ENCODE measurements at regions not wholly inside any gene's neighbourhood (a gene's known extent, or its start where the extent isn't known, plus 50 kb on each side); places are given as distances from the start of the nearest gene placed in this dataset.

GRCh38 chr21:38610623-38611251 lies 112.5 kb upstream of the ERG start:
- no TSS peak for BruUV-seq (replicated peaks)
- H3K9me3 ChIP-seq (ENCODE audit: low read length), result no peaks in the 10 kb centered on the region
- no peak overlapping the region for H3K4me3 ChIP-seq (ENCODE audit: low read depth, low read length, poor library complexity, severe bottlenecking)
- no peaks in the 10 kb centered on the region for H3K36me3 ChIP-seq (ENCODE audit: insufficient read depth, low read length)
- H2AFZ ChIP-seq (ENCODE audit: low read length), result no peak overlapping the region
- H3K79me2 ChIP-seq (ENCODE audit: insufficient read depth, low read depth, low read length), result no peaks in the 10 kb centered on the region
- H3K9me2 ChIP-seq (ENCODE audit: insufficient read depth, low read length), result no peaks in the 10 kb centered on the region
- intact Hi-C loops (cut with micrococcal nuclease; ENCODE audit: unreplicated experiment), result no loop called here
- no peaks in the 10 kb centered on the region for H4K20me1 ChIP-seq (ENCODE audit: insufficient read depth, low read length)
- H3K27ac ChIP-seq (ENCODE audit: low read depth, low read length, poor library complexity, severe bottlenecking), result no peak overlapping the region
- no peak overlapping the region for H3K4me2 ChIP-seq (ENCODE audit: low read length)
- H3K4me1 ChIP-seq (ENCODE audit: insufficient read depth, low read length, poor library complexity, severe bottlenecking), result no peaks in the 10 kb centered on the region
- DNase-seq (ENCODE audit: low spot score), result no peak
- no peak for TF ChIP-seq EZH2phosphoT487 (IDR thresholded peaks at IDR 0.05; ENCODE audit: borderline replicate concordance, low read depth, low read length)
- no peak for TF ChIP-seq CTCF (conservative IDR thresholded peaks at IDR 0.05; ENCODE audit: low read length)
- ChIA-PET CTCF (ENCODE audit: unreplicated experiment) (no interaction called here), POLR2A (no interaction called here)

GRCh38 chr21:38611277-38611676 lies 113.0 kb upstream of the ERG start:
- H3K9me3 ChIP-seq (ENCODE audit: low read length), result no peaks in the 10 kb centered on the region
- H3K9me2 ChIP-seq (ENCODE audit: insufficient read depth, low read length), result no peaks in the 10 kb centered on the region
- ChIA-PET CTCF (ENCODE audit: unreplicated experiment) (no interaction called here), POLR2A (no interaction called here)
- intact Hi-C loops (cut with micrococcal nuclease; ENCODE audit: unreplicated experiment), result no loop called here
- no peaks in the 10 kb centered on the region for H3K79me2 ChIP-seq (ENCODE audit: insufficient read depth, low read depth, low read length)
- H3K36me3 ChIP-seq (ENCODE audit: insufficient read depth, low read length), result no peaks in the 10 kb centered on the region
- no peak overlapping the region for H3K4me3 ChIP-seq (ENCODE audit: low read depth, low read length, poor library complexity, severe bottlenecking)
- H2AFZ ChIP-seq (ENCODE audit: low read length), result no peak overlapping the region
- no TSS peak for BruUV-seq (replicated peaks)
- no peak for DNase-seq (ENCODE audit: low spot score)
- no peaks in the 10 kb centered on the region for H3K4me1 ChIP-seq (ENCODE audit: insufficient read depth, low read length, poor library complexity, severe bottlenecking)
- no peak overlapping the region for H3K4me2 ChIP-seq (ENCODE audit: low read length)
- no peak overlapping the region for H3K27ac ChIP-seq (ENCODE audit: low read depth, low read length, poor library complexity, severe bottlenecking)
- no peaks in the 10 kb centered on the region for H4K20me1 ChIP-seq (ENCODE audit: insufficient read depth, low read length)
- TF ChIP-seq CTCF (conservative IDR thresholded peaks at IDR 0.05; ENCODE audit: low read length), result no peak
- TF ChIP-seq EZH2phosphoT487 (IDR thresholded peaks at IDR 0.05; ENCODE audit: borderline replicate concordance, low read depth, low read length), result no peak

- no peak for DNase-seq (ENCODE audit: low spot score)
- BruUV-seq (replicated peaks), result no TSS peak
- intact Hi-C loops (cut with micrococcal nuclease; ENCODE audit: unreplicated experiment), result no loop called here
Measured at GRCh38 chr21:38613686-38614085, 115.4 kb upstream of the ERG start.

More at GRCh38 chr21:38613686-38614085, 115.4 kb upstream of the ERG start:
- Histone ChIP-seq H3K4me3 (ENCODE audit: low read depth, low read length, poor library complexity, severe bottlenecking) (no peak overlapping the region), H2AFZ (ENCODE audit: low read length) (no peak overlapping the region), H3K9me2 (ENCODE audit: insufficient read depth, low read length) (no peaks in the 10 kb centered on the region), H3K36me3 (ENCODE audit: insufficient read depth, low read length) (no peaks in the 10 kb centered on the region), H3K9me3 (ENCODE audit: low read length) (no peaks in the 10 kb centered on the region), H4K20me1 (ENCODE audit: insufficient read depth, low read length) (no peaks in the 10 kb centered on the region), H3K4me1 (ENCODE audit: insufficient read depth, low read length, poor library complexity, severe bottlenecking) (no peaks in the 10 kb centered on the region), H3K79me2 (ENCODE audit: insufficient read depth, low read depth, low read length) (no peaks in the 10 kb centered on the region), H3K4me2 (ENCODE audit: low read length) (no peak overlapping the region), H3K27ac (ENCODE audit: low read depth, low read length, poor library complexity, severe bottlenecking) (no peak overlapping the region)
- TF ChIP-seq CTCF (conservative IDR thresholded peaks at IDR 0.05; ENCODE audit: low read length) (no peak), EZH2phosphoT487 (IDR thresholded peaks at IDR 0.05; ENCODE audit: borderline replicate concordance, low read depth, low read length) (no peak)
- ChIA-PET POLR2A (interaction anchor here (0.7 kb wide), 1 partner anchor 1661 kb away, joined by 3 read pairs; no protein-coding TSS in a partner anchor), CTCF (ENCODE audit: unreplicated experiment) (no interaction called here)
